ENCODE measurements at regions not wholly inside any gene's neighbourhood (a gene's known extent, or its start where the extent isn't known, plus 50 kb on each side); places are given as distances from the start of the nearest gene placed in this dataset.
"Not testable (repeated sequence)": the region's sequence is repeated elsewhere in the genome, so short reads cannot be mapped to it uniquely, and the experiment has no call there.

DNA sequence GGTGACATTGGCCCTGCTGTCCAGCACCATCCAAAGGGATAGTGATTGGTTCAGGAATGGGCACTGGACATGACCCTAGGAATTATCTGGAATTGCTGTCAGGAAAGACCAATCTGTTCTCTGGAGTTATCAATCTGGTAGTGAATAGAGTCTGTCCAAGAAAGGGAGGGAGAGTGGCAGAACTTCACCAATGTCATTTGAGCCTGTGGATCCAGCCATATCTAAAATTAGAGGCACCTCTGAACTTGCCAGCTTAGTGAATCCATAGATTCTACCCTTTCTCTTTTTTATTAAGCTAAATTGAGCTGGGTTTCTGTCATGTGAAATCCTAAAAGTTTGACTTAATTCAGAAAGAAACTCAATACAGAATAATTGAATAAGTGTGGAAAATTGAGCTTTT lies 93.9 kb downstream of the NKX2-1 start:
- H3K4me3 ChIP-seq, result no peak overlapping the region
- no peak for DNase-seq
- no peaks in the 10 kb centered on the region for H3K9me3 ChIP-seq
- no peaks in the 10 kb centered on the region for H3K27me3 ChIP-seq
- no peaks in the 10 kb centered on the region for H3K36me3 ChIP-seq

DNA sequence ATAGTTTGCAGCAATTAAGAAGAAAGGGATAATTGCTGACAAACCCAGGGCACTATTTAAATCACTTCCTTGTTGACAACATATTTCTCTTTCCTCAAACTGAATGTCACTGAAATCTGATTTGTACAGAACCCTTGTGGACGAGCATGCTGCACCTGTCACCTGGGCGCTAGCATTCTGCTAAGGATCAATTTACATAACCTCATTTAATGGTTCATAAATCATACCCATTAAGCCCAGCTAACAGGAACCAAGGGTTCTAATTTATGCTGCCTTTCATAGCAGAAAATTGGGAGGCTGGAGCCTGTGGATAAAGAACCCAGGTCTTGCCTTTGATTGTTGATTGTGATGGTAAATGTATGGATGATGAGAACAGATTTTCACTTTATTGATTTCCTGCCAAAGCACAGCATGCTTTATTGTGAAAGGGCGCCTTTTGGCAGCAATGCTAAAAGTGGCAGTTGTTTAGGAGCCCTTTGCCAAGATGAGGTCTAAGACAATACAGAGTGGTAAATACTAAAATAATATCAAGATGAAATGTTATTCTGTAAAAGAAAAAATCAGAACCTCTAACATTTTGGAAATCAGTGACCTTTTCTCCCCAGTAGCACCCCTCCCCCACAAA lies 95.4 kb downstream of the NKX2-1 start:
- peak; percentile 3 for DNase-seq
- no peaks in the 10 kb centered on the region for H3K36me3 ChIP-seq
- H3K9me3 ChIP-seq, result no peaks in the 10 kb centered on the region
- H3K4me3 ChIP-seq, result no peak overlapping the region
- H3K27me3 ChIP-seq, result no peaks in the 10 kb centered on the region

DNA sequence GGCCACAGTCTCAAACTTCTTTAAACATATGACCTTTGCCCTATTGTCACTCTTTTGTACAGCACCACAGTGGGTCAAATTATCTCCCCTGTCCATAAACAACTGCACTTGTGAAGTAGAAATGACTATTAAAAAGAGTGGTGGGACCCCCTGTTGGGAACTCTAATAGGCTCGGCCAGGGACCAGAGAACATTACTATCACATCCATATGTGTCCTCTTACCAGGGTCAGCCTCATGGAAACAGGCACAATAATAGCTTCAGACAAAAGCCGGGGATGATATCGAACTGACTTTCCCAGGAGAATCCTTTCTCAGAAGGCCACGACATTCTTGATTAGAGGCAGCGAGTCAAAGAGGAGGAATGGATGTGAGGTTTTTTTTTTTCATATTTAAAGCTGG lies 96.6 kb downstream of the NKX2-1 start:
- no peak for DNase-seq
- Histone ChIP-seq H3K4me3 (no peak overlapping the region), H3K9me3 (no peaks in the 10 kb centered on the region), H3K27me3 (no peaks in the 10 kb centered on the region), H3K36me3 (no peaks in the 10 kb centered on the region)

DNA sequence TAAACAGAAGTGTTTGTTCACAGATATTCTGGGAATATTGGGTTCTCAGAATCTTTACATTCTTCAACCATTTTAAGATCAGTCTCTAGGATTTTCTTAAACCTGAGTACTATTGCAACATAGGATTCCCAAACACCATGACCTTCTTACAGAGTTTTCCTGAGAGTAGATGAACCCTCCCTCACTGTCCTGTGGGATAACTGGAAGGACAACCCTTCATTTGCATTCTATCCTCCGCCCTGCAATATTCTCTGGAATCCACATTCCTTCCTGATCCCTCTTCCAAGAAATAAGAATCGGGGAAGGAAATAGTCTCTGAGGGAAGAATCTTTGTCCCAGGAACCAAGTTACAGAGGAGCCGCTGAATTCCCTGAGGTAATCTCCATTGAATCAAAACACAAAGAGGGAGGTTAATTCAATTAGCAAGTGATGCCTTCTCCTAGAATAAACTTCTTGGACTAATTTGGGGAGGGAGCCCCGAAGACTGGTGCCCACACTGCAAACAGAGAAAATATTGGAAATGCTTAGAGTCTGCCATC lies 99.8 kb upstream of the MBIP start:
- H3K27me3 ChIP-seq, result no peaks in the 10 kb centered on the region
- H3K9me3 ChIP-seq, result no peaks in the 10 kb centered on the region
- no peaks in the 10 kb centered on the region for H3K36me3 ChIP-seq
- no peak overlapping the region for H3K4me3 ChIP-seq
- no peak for DNase-seq

DNA sequence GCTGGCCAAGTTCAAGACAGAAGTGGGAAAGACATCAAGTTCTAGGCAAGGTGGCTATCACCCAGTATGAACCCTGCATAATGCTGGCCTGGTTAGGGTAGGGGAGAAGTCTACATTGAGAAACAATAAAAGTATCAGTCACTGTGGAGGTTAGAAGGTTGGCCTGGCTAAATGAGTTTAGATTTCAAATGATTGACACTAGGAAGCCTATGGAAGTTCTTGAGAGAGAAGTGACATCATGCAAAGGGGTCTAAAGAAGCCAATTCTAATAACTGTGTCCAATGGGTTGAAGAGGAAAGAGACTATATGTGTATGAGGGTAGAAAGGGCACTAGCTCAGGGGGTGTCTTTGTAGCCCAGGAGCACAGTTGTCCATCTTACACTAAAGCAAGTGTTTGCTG lies 98.5 kb upstream of the MBIP start:
- no peak overlapping the region for H3K4me3 ChIP-seq
- no peaks in the 10 kb centered on the region for H3K27me3 ChIP-seq
- H3K9me3 ChIP-seq, result no peaks in the 10 kb centered on the region
- no peaks in the 10 kb centered on the region for H3K36me3 ChIP-seq
- no peak for DNase-seq

DNA sequence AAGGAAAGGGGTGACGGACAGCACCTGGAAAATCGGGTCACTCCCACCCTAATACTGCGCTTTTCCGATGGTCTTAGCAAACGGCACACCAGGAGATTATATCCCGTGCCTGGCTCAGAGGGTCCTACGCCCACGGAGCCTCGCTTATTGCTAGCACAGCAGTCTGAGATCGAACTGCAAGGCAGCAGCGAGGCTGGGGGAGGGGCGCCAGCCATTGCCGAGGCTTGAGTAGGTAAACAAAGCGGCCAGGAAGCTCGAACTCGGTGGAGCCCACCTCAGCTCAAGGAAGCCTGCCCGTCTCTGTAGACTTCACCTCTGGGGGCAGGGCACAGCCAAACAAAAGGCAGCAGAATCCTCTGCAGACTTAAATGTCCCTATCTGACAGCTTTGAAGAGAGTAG lies 91.5 kb upstream of the MBIP start:
- not testable (repeated sequence) for DNase-seq, H3K27me3 ChIP-seq, H3K36me3 ChIP-seq, H3K9me3 ChIP-seq, H3K4me3 ChIP-seq

DNA sequence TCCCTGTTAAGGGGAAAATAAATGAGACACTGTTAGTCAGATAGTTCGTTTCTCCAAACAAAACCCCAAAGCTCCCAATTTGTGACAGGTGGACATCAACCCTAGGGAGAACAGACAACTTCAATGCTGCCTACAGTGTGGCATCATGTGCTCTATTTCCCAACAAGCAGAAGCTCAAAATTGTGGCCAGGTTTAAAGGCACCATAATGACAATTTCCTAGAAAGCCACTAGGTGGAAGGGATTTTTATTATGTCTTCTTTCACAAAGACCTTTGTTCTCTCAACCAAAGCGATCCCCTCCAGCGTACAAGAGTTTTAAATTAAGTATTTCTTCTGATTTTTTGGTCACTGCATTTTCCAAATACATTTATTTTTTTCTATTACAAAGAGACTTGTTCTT lies 88.0 kb upstream of the MBIP start:
- DNase-seq, result no peak
- H3K27me3 ChIP-seq, result no peaks in the 10 kb centered on the region
- H3K4me3 ChIP-seq, result no peak overlapping the region
- H3K9me3 ChIP-seq, result no peaks in the 10 kb centered on the region
- H3K36me3 ChIP-seq, result no peaks in the 10 kb centered on the region

DNA sequence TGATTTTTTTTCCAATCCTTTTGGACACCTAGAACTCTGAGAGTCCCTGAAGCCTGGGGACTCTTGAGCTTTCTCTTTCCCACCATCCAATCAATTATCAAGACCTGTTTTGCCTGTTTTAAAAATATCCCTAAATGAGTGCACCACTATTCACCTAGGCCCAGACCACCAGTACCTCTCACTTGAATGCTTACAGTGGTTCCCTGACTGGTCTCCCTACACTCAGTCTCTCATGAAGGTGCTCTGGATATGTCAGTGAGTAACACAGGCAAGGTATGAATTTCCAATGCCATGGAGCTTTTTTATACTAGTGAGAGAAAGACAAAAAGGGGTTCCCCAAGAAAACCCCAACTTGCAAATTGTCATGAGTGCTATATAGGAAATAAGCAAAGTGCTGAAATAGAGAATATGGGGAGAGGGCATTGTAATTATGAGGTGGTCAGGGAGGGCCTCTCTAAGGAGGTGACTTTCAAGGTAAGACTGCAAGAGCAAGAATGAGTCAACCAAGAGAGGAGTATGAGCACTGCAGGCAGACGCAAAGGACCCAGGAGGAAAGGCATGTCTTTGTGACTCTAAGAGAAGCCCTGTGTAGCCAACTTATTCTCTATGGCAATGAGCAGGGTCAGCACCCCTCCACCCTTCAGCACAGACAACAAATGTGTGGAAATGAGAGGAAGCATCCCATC lies 85.3 kb upstream of the MBIP start:
- H3K9me3 ChIP-seq, result no peaks in the 10 kb centered on the region
- DNase-seq, result no peak
- H3K27me3 ChIP-seq, result no peaks in the 10 kb centered on the region
- no peak overlapping the region for H3K4me3 ChIP-seq
- H3K36me3 ChIP-seq, result no peaks in the 10 kb centered on the region

DNA sequence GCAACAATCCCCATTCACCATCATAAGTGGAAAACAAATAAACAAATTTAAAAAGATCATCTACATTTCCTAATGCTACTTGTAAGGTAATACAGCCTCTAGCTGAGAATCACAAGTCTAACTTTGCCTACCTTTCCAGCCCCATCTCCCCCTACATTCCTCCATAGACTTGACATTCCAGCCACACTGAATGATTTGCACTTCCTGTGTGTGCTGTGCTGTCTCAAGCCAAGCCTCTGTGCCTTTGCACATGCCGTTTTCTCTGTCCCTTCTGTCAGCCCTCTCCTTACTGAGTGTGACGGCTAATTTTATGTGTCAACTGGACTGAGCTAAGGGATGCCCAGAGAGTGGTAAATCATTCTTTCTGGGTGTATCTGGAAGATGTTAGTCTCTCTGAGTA lies 82.4 kb upstream of the MBIP start:
- Histone ChIP-seq H3K9me3 (no peaks in the 10 kb centered on the region), H3K36me3 (no peaks in the 10 kb centered on the region)
- no peak for DNase-seq

DNA sequence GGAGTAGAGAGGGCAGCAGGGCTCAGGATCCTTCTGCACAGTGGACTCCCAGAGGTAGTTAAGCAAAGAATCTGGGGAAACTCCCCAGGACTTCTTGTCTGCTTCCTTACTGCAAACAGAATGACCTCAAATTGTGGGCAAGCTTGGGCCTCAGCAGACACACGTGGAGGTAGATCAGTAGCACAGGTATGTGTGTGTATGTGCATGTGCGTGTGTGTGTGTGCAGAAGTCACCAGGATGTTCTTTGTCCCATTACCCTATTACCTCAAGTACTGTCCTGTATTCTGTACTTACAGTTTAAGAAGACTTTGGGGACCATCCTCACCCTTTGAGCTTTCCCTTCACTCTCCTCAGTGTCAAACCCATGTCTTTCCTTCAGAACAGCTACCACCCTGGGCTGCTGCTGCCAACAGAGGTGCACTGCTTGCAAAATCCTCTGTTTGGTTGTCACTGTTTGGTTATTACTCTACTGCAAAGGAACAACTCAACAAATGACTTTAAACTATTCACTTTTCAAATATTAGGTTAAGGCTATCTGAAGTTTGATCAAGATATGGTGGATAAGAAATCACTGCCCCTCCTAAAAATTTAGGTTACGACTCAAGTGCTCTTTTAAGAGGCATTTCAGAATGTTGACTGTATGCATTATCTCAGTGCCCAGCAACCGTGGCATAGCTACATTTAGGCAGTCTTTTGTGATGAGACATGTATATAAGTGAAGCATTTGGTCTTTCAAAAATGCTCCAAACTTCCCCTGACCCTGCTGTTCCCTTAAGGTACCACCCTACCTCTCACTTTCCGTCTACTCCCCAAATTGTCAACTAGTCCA lies 78.2 kb upstream of the MBIP start:
- H3K9me3 ChIP-seq, result no peaks in the 10 kb centered on the region
- no peak for DNase-seq
- no peak overlapping the region for H3K4me3 ChIP-seq

More for the DNA sequence above, 82.4 kb upstream of the MBIP start:
- no peak overlapping the region for H3K4me3 ChIP-seq
- no peaks in the 10 kb centered on the region for H3K27me3 ChIP-seq

DNA sequence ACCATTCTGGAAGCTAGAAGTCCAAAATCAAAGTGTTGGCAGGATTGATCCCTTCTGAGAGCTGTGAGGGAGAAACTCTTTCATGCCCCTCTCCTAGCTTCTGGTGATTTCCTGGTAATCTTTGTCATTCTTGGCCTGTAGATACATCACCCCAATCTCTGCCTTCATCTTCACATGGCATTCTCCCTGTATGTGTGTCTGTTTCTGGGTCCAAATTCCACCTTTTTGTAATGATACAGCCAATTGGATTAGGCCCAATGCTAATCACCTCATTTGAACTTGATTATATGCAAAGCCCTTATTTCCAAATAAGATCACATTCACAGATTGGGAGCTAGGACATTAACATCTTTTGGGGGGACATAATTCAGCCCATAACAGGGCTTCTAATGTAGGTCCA lies 76.9 kb upstream of the MBIP start:
- Histone ChIP-seq H3K4me3 (no peak overlapping the region), H3K9me3 (no peaks in the 10 kb centered on the region), H3K27me3 (no peaks in the 10 kb centered on the region), H3K36me3 (no peaks in the 10 kb centered on the region)
- no peak for DNase-seq

More for the DNA sequence above, 78.2 kb upstream of the MBIP start:
- no peaks in the 10 kb centered on the region for H3K36me3 ChIP-seq
- no peaks in the 10 kb centered on the region for H3K27me3 ChIP-seq

DNA sequence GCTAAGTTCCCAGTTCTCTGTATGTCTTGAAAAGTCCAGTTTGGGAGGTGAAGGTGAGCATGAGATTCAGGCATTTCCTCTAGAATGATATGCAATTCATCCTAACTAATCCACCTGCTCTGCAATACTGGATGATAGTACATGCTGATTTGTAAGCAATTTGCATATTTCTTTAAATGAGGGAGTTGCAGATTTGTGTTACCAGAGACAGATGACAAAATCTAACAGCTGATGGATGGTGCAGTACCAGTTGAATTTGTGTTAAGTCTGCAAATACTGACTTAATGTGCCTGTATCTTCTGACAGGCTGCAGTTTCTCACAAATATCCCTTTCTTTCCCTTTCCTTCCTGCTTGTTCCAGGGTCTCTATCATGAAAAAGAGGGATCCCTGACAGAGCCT lies 76.4 kb upstream of the MBIP start:
- H3K27me3 ChIP-seq, result no peaks in the 10 kb centered on the region
- no peak overlapping the region for H3K4me3 ChIP-seq
- DNase-seq, result no peak
- no peaks in the 10 kb centered on the region for H3K36me3 ChIP-seq
- H3K9me3 ChIP-seq, result no peaks in the 10 kb centered on the region

DNA sequence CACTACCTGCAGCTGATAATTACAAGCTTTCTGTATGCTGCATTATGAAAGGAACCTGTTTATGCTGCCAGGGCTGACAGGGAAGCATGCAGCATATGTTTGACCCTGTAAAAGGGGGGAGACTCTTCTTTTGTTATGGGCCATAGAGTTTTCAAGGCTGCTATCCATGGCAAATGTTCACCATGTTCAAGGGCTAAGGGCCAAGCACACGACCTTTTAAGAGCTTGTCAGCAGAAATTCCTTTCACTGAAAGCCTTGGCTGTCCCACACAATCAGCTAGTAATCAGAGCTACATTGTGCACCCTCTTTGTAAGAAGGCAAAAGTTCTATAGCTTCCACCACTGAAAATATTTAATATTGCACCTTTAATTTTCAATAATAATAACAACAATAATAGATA lies 74.2 kb upstream of the MBIP start:
- no peaks in the 10 kb centered on the region for H3K36me3 ChIP-seq
- no peaks in the 10 kb centered on the region for H3K9me3 ChIP-seq
- no peak for DNase-seq
- no peak overlapping the region for H3K4me3 ChIP-seq
- H3K27me3 ChIP-seq, result no peaks in the 10 kb centered on the region

DNA sequence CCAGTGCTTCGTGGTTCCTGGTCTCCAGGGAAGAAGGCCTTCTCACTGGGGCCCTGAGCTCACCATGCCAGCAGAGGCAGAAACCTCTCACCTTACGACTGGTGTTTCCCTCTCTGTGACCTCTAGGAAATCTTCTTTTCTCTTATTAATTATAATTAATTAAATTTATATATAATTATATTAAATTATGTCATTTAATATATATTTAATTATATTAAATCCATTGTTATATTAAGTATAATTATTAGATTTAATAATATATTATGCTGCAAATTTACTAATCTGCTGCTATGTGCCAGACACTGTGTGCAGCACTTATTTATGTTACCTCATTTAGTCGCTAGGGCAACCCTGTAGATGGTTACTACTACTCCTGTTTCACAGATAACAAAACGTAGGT lies 70.3 kb upstream of the MBIP start:
- no peak for DNase-seq
- H3K27me3 ChIP-seq, result no peaks in the 10 kb centered on the region
- no peaks in the 10 kb centered on the region for H3K36me3 ChIP-seq
- no peaks in the 10 kb centered on the region for H3K9me3 ChIP-seq
- H3K4me3 ChIP-seq, result no peak overlapping the region

DNA sequence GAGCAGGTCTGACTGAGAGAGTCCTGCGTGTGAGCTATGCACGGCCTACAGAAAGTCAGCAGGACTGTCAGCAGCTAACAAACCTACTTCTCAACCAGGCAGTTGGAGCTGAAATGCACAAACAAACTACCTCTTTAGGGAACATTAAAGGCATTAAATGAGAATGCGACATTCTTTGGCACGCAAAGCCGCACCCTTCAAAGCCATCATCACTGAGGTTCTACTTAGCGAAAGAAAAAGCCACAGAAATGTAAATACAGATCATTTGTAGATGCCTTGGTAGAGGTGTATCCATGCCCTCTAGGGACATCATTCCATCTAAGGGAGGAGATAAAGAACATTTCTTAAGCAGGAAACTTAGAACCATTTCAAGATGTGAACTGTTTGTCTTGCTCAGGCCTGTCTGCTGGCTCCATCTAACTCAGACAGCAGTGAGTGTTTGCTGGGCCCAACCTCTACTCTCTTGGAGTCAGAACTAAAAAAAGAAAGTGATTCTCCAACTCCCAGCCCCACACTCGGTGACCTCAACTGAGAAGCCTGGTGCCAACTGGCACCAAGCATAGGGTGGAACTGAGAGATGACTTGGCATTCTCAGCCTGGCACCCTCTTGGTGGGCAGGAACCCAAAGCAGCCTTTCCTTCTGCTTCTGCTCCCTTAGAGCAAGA lies 63.5 kb upstream of the MBIP start:
- H3K4me3 ChIP-seq, result no peak overlapping the region
- peak; percentile 91 for DNase-seq

DNA sequence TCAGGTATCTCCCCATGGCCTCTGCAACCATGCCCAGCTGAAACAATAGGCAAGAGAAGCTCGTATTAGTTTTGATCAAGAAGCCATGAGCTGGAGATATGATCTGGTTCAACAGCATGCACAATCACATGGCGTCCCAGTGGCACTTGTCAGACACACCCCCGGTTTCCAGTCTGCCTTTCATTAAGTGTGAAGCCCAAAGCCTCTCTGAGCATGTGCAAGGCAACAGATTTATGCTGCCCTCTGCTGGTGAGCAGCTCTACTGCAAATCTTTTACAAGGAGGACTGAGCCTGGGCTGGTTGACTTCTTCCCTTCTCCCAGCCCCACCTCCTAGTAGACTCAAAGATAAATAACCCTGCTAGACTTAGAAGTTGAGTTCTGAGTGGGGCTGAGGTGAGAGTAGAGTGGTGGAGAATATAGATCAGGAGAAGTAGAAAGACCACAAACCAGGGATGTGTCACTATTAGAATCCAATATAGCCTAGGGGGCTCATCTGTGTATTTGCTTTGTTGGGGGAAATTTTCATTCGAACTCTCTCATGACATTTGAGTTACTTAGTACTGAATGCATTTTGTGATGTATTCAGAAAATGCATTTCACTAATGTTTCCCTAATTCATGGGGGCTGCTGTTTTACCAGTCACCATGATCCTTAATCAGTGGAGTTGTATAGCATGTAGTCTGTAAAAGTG lies 53.7 kb upstream of the MBIP start:
- no peaks in the 10 kb centered on the region for H3K27me3 ChIP-seq
- no peak overlapping the region for H3K4me3 ChIP-seq
- DNase-seq, result peak; percentile 41
- no peaks in the 10 kb centered on the region for H3K36me3 ChIP-seq
- no peaks in the 10 kb centered on the region for H3K9me3 ChIP-seq

More for the DNA sequence above, 63.5 kb upstream of the MBIP start:
- no peaks in the 10 kb centered on the region for H3K36me3 ChIP-seq
- no peaks in the 10 kb centered on the region for H3K27me3 ChIP-seq
- no peaks in the 10 kb centered on the region for H3K9me3 ChIP-seq
